HepG2 (cell line): ENCODE measurements at regions not wholly inside any gene's neighbourhood (a gene's known extent, or its start where the extent isn't known, plus 50 kb on each side); places are given as distances from the start of the nearest gene placed in this dataset.

ENCODE experiments used
- ATAC-seq: fragments of 200-7000 bp; cut with Tn5 transposase; 3 replicates; pipeline ENCODE4 v1.9.1; 2020; ENCODE audit warnings: mild to moderate bottlenecking, moderate library complexity
- BruUV-seq: library from RNA; stranded (reverse); fragments of 400-500 nt; replicated peaks from 2 replicates; lab custom pipeline; 2021; lab: Mats Ljungman, UMichigan
- CTCF ChIA-PET: fragments of 300-600 bp; formaldehyde crosslinking; extraction: SDS; loops from one replicate; lab custom pipeline; 2021; ENCODE audit warnings: low total read pairs, inconsistent platforms, low intra/inter-chr PET ratio; lab: Yijun Ruan, JAX
- POLR2A ChIA-PET: fragments of 350-600 bp; sonication (Branson Sonifier 250); formaldehyde crosslinking; loops from one replicate; lab custom pipeline; 2020; ENCODE audit warnings: antibody characterized with exemption, inconsistent platforms; lab: Yijun Ruan, JAX
- DNase-seq: peaks from one replicate; pipeline ENCODE4 v3.0.0-alpha.2; 2015; ENCODE audit warnings: low spot score
- FAIRE-seq: peaks from 3 replicates; lab custom pipeline; 2011; peaks lifted over from hg19 to GRCh38; lab: Jason Lieb, UNC
- H2AFZ ChIP-seq: one replicate; pipeline ENCODE4 v1.6.1; 2011; ENCODE audit warnings: low read length, inconsistent platforms
- H3K27ac ChIP-seq: fragments of 300-600 bp; 3 replicates; pipeline ENCODE4 v1.8.0; 2011; ENCODE audit warnings: mixed run types, mild to moderate bottlenecking, mixed read lengths, low read length, inconsistent platforms; ENCODE audit not compliant: insufficient read depth; ENCODE audit errors: extremely low read length
- H3K27me3 ChIP-seq, 2 experiments: fragments of 200-600 bp in 1 of 2; 2 replicates in 1 of 2; 3 replicates in 1 of 2; pipeline versions ENCODE4 v1.6.0 to v1.8.0; 2011; ENCODE audit warnings: low read length in 2 of 2, mild to moderate bottlenecking in 2 of 2, moderate library complexity in 2 of 2, inconsistent platforms in 1 of 2; ENCODE audit not compliant: insufficient read depth in 2 of 2, control insufficient read depth in 1 of 2
- H3K36me3 ChIP-seq, 2 experiments: fragments of 200-600 bp in 1 of 2; replicated peaks in 1 of 2; 2 replicates in 1 of 2; 3 replicates in 1 of 2; pipeline versions ENCODE4 v1.5.1 to v1.8.0; 2011; ENCODE audit warnings: low read length in 2 of 2, inconsistent platforms in 1 of 2; ENCODE audit not compliant: insufficient read depth in 2 of 2, control insufficient read depth in 1 of 2
- H3K4me1 ChIP-seq: 2 replicates; pipeline ENCODE4 v1.5.1; 2012; ENCODE audit warnings: low read length, inconsistent platforms; ENCODE audit not compliant: insufficient read depth
- H3K4me2 ChIP-seq: 2 replicates; pipeline ENCODE4 v1.6.0; 2011; ENCODE audit warnings: low read depth, low read length, inconsistent platforms
- H3K4me3 ChIP-seq, 3 experiments: fragments of 200-600 bp in 1 of 3; sonication (generic), shearing (Covaris generic) in 1 of 3; replicated peaks in 1 of 3; 2 replicates each; pipeline ENCODE4 v1.5.1; 2011 to 2016; ENCODE audit warnings: low read length in 3 of 3, inconsistent platforms in 2 of 3, low read depth in 2 of 3, mild to moderate bottlenecking in 2 of 3, control low read depth in 1 of 3, mixed read lengths in 1 of 3; ENCODE audit not compliant: insufficient read depth in 1 of 3
- H3K79me2 ChIP-seq: one replicate; pipeline ENCODE4 v1.6.1; 2011; ENCODE audit warnings: low read length, inconsistent platforms; ENCODE audit not compliant: insufficient read depth
- H3K9ac ChIP-seq: 2 replicates; pipeline ENCODE4 v1.6.0; 2011; ENCODE audit warnings: mild to moderate bottlenecking, low read depth, low read length, inconsistent platforms; ENCODE audit not compliant: insufficient read depth
- H3K9me3 ChIP-seq: 2 replicates; pipeline ENCODE4 v1.5.1; 2012; ENCODE audit warnings: mild to moderate bottlenecking, low read length
- H4K20me1 ChIP-seq: 2 replicates; pipeline ENCODE4 v1.6.0; 2011; ENCODE audit warnings: inconsistent platforms, mild to moderate bottlenecking, low read length, moderate library complexity; ENCODE audit not compliant: insufficient read depth
- DMAP1 ChIP-seq: IDR thresholded peaks from 2 replicates; pipeline ENCODE4 v1.6.1; 2016
- FIP1L1 ChIP-seq: fragments of 200-400 bp; formaldehyde crosslinking; IDR thresholded peaks from 2 replicates; pipeline ENCODE4 v1.6.1; 2018; ENCODE audit warnings: low read depth, mild to moderate bottlenecking, low read length, moderate library complexity, borderline replicate concordance; ENCODE audit not compliant: insufficient read depth
- HDAC1 ChIP-seq: sonication (generic); formaldehyde crosslinking; IDR thresholded peaks from 2 replicates; pipeline ENCODE4 v1.5.1; 2020; ENCODE audit warnings: mild to moderate bottlenecking, missing genetic modification reagents
- HOXA3 ChIP-seq: sonication (generic); formaldehyde crosslinking; IDR thresholded peaks from 2 replicates; pipeline ENCODE4 v1.5.0; 2020; ENCODE audit warnings: missing genetic modification reagents
- KAT8 ChIP-seq: IDR thresholded peaks from 2 replicates; pipeline ENCODE4 v1.6.1; 2016; ENCODE audit warnings: missing genetic modification reagents, missing compliant biosample characterization
- MED8 ChIP-seq: sonication (generic); formaldehyde crosslinking; IDR thresholded peaks from 2 replicates; pipeline ENCODE4 v1.8.1; 2023; ENCODE audit warnings: mild to moderate bottlenecking, missing genetic modification reagents; ENCODE audit not compliant: insufficient replicate concordance
- MTF2 ChIP-seq: sonication (generic); formaldehyde crosslinking; IDR thresholded peaks from 2 replicates; pipeline ENCODE4 v1.5.0; 2020; ENCODE audit warnings: missing genetic modification reagents, borderline replicate concordance
- PAF1 ChIP-seq: IDR thresholded peaks from 2 replicates; pipeline ENCODE4 v1.6.1; 2016; ENCODE audit warnings: missing genetic modification reagents, missing compliant biosample characterization
- SALL1 ChIP-seq: sonication (generic); formaldehyde crosslinking; IDR thresholded peaks from 2 replicates; pipeline ENCODE4 v1.8.0; 2022; ENCODE audit warnings: mild to moderate bottlenecking, missing genetic modification reagents
- THYN1 ChIP-seq: sonication (generic); formaldehyde crosslinking; IDR thresholded peaks from 2 replicates; pipeline ENCODE4 v1.8.1; 2023; ENCODE audit warnings: low read depth, mild to moderate bottlenecking, moderate library complexity, missing genetic modification reagents, borderline replicate concordance
- ZFP1 ChIP-seq: IDR thresholded peaks from 2 replicates; pipeline ENCODE4 v1.6.1; 2016
- ZNF101 ChIP-seq: sonication (generic); formaldehyde crosslinking; IDR thresholded peaks from 2 replicates; pipeline ENCODE4 v1.4.0; 2020; ENCODE audit warnings: mild to moderate bottlenecking, low read depth, missing genetic modification reagents, borderline replicate concordance
- ZNF256 ChIP-seq: sonication (generic); formaldehyde crosslinking; conservative IDR thresholded peaks from 2 replicates; pipeline ENCODE4 v1.4.0; 2020; ENCODE audit warnings: missing genetic modification reagents
- ZNF335 ChIP-seq: sonication (generic); formaldehyde crosslinking; IDR thresholded peaks from 2 replicates; pipeline ENCODE4 v1.4.0; 2020; ENCODE audit warnings: missing genetic modification reagents
- ZNF382 ChIP-seq: sonication (generic); formaldehyde crosslinking; IDR thresholded peaks from 2 replicates; pipeline ENCODE4 v1.5.0; 2020; ENCODE audit warnings: missing genetic modification reagents, mild to moderate bottlenecking, borderline replicate concordance
- ZNF44 ChIP-seq: sonication (generic); formaldehyde crosslinking; IDR thresholded peaks from 2 replicates; pipeline ENCODE4 v1.5.1; 2020; ENCODE audit warnings: mild to moderate bottlenecking, missing genetic modification reagents
- ZNF549 ChIP-seq: sonication (generic); formaldehyde crosslinking; IDR thresholded peaks from 2 replicates; pipeline ENCODE4 v1.5.0; 2020; ENCODE audit warnings: missing genetic modification reagents
- ZNF550 ChIP-seq: sonication (generic); formaldehyde crosslinking; IDR thresholded peaks from 2 replicates; pipeline ENCODE4 v1.4.0; 2020; ENCODE audit warnings: mild to moderate bottlenecking, missing genetic modification reagents, borderline replicate concordance
- ZNF552 ChIP-seq: sonication (generic); formaldehyde crosslinking; IDR thresholded peaks from 2 replicates; pipeline ENCODE4 v1.9.0; 2022; ENCODE audit warnings: missing genetic modification reagents, mild to moderate bottlenecking, borderline replicate concordance
- WGBS: methylation state at CpG from one replicate; pipeline ENCODE4 v1.1.6; 2017; ENCODE audit warnings: low lambda C conversion rate; 5-methylcytosine and 5-hydroxymethylcytosine counted together
- in situ Hi-C: cut with HindIII; loops from 2 replicates; pipeline ENCODE4 v1.10.0; 2017; ENCODE audit warnings: low pct_unique_long_range_greater_than_20kb; ENCODE audit not compliant: extremely low pct_ligation_motif_present
- intact Hi-C: fragments of 100-400 bp; cut with micrococcal nuclease; formaldehyde crosslinking; loops from one replicate; pipeline ENCODE4 v1.10.0; 2022; ENCODE audit not compliant: unreplicated experiment

DNA sequence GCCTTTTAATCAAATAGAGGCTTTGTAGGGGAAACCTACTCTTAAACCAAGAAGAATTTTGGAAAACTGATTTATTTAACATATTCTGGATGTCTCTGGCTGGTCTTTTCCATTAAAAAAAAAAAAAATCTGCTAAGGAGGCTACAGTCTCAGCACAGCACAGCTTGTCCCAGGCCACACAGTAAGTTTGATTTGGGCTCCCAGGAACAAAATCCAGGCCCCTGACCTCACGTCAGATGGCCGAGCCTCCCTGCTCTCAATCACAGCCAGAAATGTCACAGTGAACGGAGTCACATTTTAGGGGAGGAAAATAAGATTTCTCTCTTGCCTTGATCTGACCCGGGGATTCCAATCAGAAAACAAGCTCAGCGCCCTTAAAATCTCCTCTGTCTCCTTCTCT, 72.9 kb upstream of the TBX5 start (continued):
- TF ChIP-seq THYN1 (CRISPR knock-in tag) (no peak), ZNF335 (CRISPR knock-in tag) (no peak), ZNF552 (no peak), MED8 (CRISPR knock-in tag) (no peak), ZNF382 (no peak), DMAP1 (CRISPR knock-in tag) (no peak), HDAC1 (CRISPR knock-in tag) (no peak)

DNA sequence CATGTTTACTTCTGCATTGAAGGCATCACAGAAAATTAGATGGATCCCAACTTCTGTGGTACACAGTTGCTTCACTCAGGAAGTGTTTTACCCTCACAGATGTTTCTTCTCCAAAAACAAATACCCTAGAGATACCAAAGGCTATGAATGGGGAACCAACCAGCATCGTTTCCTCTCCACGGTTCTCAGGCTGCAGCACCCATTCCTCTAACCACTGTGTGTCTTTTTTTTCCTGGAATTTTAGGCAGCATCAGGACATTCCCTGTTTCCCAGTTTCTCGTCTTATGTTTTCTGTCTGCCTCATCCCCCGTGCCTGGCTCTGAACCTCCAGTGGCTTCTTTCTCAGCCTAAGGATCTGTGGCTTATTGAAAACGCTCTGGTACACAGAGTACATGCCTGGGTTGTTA, 72.0 kb upstream of the TBX5 start:
- no peak for DNase-seq
- 20% methylated on average over 5 of the region's 5 CpGs for WGBS
- POLR2A ChIA-PET, result no interaction called here
- Histone ChIP-seq H3K36me3 (no peaks in the 10 kb centered on the region), H3K9me3 (no peaks in the 10 kb centered on the region)
- intact Hi-C loops, result no loop called here
- CTCF ChIA-PET, result no interaction called here
- ATAC-seq, result no peak
- in situ Hi-C loops, result loop anchor here (10.0 kb wide), 2 partner anchors 463 to 493 kb away; no protein-coding TSS in a partner anchor
- TF ChIP-seq ZNF549 (CRISPR knock-in tag) (no peak), ZNF44 (no peak), KAT8 (CRISPR knock-in tag) (no peak), ZNF101 (no peak), SALL1 (CRISPR knock-in tag) (no peak), ZNF550 (CRISPR knock-in tag) (no peak), PAF1 (CRISPR knock-in tag) (no peak), ZFP1 (no peak), MTF2 (no peak), HOXA3 (no peak), ZNF256 (CRISPR knock-in tag) (no peak), FIP1L1 (no peak)
- TF ChIP-seq, all 625 proteins: peak for 0
- BruUV-seq, result no TSS peak
- Histone ChIP-seq H3K4me3 (no peak overlapping the region), H3K4me1 (no peaks in the 10 kb centered on the region), H4K20me1 (no peaks in the 10 kb centered on the region), H3K4me2 (no peak overlapping the region), H3K27me3 (peaks cover 6 to 50% of the 10 kb centered on the region in 2 experiments), H3K9ac (no peak overlapping the region), H3K27ac (no peak overlapping the region), H3K79me2 (no peaks in the 10 kb centered on the region), H2AFZ (no peak overlapping the region)
- no peak for FAIRE-seq
